ENCODE measurements at regions not wholly inside any gene's neighbourhood (a gene's known extent, or its start where the extent isn't known, plus 50 kb on each side); places are given as distances from the start of the nearest gene placed in this dataset.
"Not testable (repeated sequence)": the region's sequence is repeated elsewhere in the genome, so short reads cannot be mapped to it uniquely, and the experiment has no call there.

DNA sequence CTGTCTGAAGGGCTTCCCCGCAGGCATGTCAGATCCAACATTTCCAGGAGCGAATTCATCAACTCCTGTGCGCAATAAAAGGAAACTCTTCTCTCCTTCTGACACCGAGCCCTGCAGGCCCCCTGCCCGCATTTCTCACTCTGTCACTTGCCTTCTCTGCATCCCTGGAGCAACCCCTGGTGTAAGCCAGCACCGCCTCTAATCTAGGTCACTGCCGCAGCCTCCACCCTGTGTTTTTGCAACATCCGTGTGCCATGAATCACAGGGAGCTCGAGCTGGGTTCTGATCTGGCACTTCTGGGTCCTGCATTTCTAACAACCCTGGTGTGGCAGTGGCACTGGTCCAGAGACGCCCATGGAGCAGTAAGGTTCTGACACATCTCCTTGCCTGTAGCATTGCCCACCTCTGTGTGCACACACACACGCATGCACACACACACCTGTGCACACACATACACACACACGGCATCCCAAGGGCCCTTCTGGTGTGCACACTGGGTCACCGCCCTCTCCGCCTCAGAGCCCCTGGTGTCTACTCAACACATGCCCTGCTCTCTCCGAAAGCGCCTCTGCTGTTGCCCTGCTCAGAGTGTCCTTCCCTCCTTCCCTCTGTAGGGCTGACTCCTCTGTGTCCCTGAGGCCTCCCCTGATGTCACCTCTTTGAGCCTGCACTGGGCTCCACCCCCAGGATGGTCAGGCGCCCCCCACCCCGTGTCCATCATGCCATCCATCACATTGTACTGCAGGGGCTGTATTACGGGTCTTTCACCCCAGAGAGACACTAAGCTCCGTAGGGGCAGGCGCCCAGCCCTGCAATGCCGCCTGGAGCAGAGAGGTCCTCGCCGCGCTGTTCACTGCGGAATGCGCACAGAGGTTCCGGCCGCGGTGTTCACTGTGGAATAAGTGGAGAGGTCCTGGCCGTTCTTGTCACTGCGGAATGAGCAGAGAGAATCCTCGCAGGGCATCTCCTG lies 111.4 kb upstream of the SFSWAP start:
- DNase-seq = no peak
- H3K4me1 ChIP-seq = no peaks in the 10 kb centered on the region
- H3K4me3 ChIP-seq = no peak overlapping the region
- H3K9me3 ChIP-seq = no peaks in the 10 kb centered on the region
- TF ChIP-seq, protein P1, sequence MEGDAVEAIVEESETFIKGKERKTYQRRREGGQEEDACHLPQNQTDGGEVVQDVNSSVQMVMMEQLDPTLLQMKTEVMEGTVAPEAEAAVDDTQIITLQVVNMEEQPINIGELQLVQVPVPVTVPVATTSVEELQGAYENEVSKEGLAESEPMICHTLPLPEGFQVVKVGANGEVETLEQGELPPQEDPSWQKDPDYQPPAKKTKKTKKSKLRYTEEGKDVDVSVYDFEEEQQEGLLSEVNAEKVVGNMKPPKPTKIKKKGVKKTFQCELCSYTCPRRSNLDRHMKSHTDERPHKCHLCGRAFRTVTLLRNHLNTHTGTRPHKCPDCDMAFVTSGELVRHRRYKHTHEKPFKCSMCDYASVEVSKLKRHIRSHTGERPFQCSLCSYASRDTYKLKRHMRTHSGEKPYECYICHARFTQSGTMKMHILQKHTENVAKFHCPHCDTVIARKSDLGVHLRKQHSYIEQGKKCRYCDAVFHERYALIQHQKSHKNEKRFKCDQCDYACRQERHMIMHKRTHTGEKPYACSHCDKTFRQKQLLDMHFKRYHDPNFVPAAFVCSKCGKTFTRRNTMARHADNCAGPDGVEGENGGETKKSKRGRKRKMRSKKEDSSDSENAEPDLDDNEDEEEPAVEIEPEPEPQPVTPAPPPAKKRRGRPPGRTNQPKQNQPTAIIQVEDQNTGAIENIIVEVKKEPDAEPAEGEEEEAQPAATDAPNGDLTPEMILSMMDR (IDR thresholded peaks at IDR 0.05) = no peak
- intact Hi-C loops (cut with DNase I; ENCODE audit: low total_unique reads) = loop anchor here (10.0 kb wide), 1 partner anchor 225 kb away; the partner anchor contains the start of gene MMP17
- H3K36me3 ChIP-seq = no peaks in the 10 kb centered on the region
- peaks cover 0 to 34% of the 10 kb centered on the region in 2 donors for H3K27me3 ChIP-seq
- no peak overlapping the region for H3K27ac ChIP-seq

DNA sequence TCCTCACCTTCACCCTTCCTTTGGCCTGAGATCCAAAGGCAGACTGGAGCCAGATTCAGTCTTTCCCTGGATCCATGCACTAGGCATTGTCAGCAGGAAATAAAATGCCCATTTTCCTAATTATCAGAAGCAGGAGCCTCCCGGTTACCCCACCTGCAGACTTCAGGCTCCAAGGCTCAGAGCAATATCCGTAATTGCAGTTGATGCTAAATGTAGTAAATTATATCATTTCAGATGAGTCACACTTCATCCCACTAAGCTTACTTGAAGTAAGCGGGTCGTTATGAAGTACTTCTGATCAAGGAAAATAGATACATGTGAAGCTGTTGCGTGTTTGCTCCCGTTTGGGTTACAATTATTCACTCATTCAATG lies 110.7 kb upstream of the SFSWAP start:
- no peaks in the 10 kb centered on the region for H3K4me1 ChIP-seq
- DNase-seq = no peak
- no peak overlapping the region for H3K27ac ChIP-seq
- no peaks in the 10 kb centered on the region for H3K9me3 ChIP-seq
- intact Hi-C loops (cut with DNase I; ENCODE audit: low total_unique reads) = loop anchor here (10.0 kb wide), 1 partner anchor 225 kb away; the partner anchor contains the start of gene MMP17
- TF ChIP-seq, protein P1 (IDR thresholded peaks at IDR 0.05) = no peak
- H3K27me3 ChIP-seq = peaks cover 0 to 39% of the 10 kb centered on the region in 2 donors
- H3K4me3 ChIP-seq = no peak overlapping the region
- H3K36me3 ChIP-seq = no peaks in the 10 kb centered on the region

DNA sequence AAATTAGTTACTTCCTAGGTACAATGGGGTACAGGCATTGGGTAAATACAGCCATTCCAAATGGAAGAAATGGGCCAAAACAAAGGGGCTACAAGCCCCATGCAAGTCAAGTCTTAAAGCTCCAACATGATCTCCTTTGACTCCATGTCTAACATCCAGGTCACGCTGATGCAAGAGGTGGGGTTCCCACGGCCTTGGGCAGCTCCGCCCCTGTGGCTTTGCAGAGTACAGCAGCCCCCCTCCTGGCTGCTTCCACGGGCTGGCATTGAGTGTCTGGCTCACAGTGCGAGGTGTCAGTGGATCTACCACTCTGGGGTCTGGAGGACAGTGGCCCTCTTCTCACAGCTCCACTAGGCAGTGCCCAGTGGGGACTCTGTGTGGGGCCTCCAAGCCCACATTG lies 109.4 kb upstream of the SFSWAP start:
- intact Hi-C loops (cut with DNase I; ENCODE audit: low total_unique reads) = loop anchor here (10.0 kb wide), 1 partner anchor 223 kb away; the partner anchor contains the start of gene MMP17
- not testable (repeated sequence) for H3K27ac ChIP-seq, H3K4me1 ChIP-seq, H3K4me3 ChIP-seq, H3K36me3 ChIP-seq, H3K9me3 ChIP-seq, DNase-seq
- peaks cover 0 to 41% of the 10 kb centered on the region in 2 donors for H3K27me3 ChIP-seq

DNA sequence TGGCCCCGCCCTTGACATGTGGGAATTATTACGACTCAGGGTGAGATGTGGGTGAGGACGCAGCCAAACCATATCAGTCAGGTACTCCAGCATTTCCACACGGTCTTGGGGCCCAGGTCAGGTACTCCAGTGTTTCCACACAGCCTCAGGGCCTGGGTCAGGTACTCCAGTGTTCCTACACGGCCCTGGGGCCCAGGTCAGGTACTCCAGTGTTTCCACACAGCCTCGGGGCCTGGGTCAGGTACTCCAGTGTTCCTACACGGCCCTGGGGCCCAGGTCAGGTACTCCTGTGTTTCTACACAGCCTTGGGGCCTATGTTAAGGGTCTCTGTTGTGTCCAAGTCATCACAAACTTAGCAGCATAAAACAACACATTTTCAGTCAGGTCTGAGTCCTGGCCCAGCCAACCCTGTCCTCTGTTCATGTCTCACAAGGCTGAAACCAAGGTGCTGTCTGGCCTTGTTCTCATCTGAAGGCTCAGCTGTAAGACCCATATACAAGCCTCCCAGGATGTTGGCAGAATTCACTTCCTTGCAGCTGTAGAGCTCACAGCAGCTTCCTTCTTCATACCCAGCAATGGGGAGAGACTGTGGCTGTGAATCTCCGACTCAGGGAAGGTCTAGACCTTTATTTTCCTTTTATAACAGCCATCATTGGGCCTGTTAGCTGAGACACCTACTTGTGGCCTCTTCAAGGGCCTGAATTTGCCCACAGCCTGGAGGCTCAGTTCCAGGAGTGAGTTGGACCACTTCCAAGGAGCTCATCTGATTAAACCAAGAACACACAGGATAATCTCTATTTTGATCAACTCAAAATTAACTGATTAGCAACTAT lies 107.6 kb upstream of the SFSWAP start:
- intact Hi-C loops (cut with DNase I; ENCODE audit: low total_unique reads) = loop anchor here (10.0 kb wide), 1 partner anchor 221 kb away; the partner anchor contains the start of gene MMP17
- Histone ChIP-seq H3K36me3 (no peaks in the 10 kb centered on the region), H3K9me3 (no peaks in the 10 kb centered on the region), H3K27ac (no peak overlapping the region), H3K4me3 (no peak overlapping the region), H3K27me3 (peaks cover 0 to 52% of the 10 kb centered on the region in 2 donors), H3K4me1 (no peaks in the 10 kb centered on the region)
- TF ChIP-seq, protein P1 (IDR thresholded peaks at IDR 0.05) = no peak
- DNase-seq = no peak

DNA sequence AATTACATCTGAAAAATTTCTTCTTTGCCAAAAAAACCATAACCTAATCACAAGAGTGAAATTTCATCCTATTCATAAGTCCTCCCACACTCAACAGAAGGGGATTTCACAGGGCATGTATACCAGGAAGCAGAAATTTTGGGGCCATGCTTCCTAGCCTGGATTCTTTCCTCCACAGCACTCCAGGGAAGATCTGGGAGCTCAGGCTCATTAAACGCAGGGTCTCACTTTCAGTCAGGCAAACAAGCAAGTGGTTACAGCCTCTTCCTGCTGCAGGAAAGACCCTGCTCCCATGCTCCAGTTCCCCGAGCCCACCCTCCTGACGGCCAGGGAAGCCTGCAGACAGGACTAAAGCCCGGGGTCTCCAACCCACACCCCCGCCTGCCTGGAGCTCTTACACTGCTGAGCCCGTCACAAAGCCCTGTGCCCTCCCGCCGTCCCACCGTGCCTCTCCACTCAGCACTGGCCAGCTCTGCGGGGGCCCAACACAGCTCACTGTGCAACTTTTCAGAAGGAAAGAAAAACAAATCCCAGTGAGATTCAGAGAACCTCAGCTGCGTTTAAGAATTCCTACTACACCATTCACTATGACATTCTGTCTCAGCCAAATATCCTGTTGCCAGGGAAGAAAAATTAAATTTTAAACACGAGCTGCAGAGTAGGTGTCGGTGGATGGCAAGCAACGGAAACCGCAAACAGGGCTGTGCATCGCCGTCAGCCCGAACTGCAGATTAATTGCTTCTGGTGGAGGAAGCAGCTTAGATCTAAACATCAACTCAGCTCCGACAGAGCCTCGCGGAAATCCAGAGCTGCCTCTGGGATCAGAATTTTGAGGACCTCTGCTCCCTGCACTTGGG lies 106.7 kb upstream of the SFSWAP start:
- Histone ChIP-seq H3K9me3 (no peaks in the 10 kb centered on the region), H3K36me3 (no peaks in the 10 kb centered on the region), H3K4me3 (no peak overlapping the region), H3K4me1 (peaks cover 0 to 5% (median under 1%) of the 10 kb centered on the region in 4 donors), H3K27ac (no peak overlapping the region), H3K27me3 (peaks cover 0 to 44% of the 10 kb centered on the region in 2 donors)
- DNase-seq = no peak
- TF ChIP-seq, protein P1 (IDR thresholded peaks at IDR 0.05) = no peak
- intact Hi-C loops (cut with DNase I; ENCODE audit: low total_unique reads) = loop anchor here (10.0 kb wide), 1 partner anchor 221 kb away; the partner anchor contains the start of gene MMP17
